HG03442 (cell line): ENCODE measurements at regions not wholly inside any gene's neighbourhood (a gene's known extent, or its start where the extent isn't known, plus 50 kb on each side); places are given as distances from the start of the nearest gene placed in this dataset.

Experiments used
- ATAC-seq: cut with Tn5 transposase; IDR thresholded peaks from one replicate; pipeline ENCODE4 v1.9.1; 2021; ENCODE audit warnings: mild to moderate bottlenecking, moderate library complexity; ENCODE audit not compliant: unreplicated experiment

- no peak for ATAC-seq
Observed at GRCh38 chr3:105197863-105198262, 168.8 kb upstream of the ALCAM start.

GRCh38 chr3:105199217-105199616 is 167.5 kb upstream of the ALCAM start:
- no peak for ATAC-seq

- no peak for ATAC-seq
Observed at GRCh38 chr3:105210141-105210540, 156.6 kb upstream of the ALCAM start.

GRCh38 chr3:105214590-105214989 is 152.1 kb upstream of the ALCAM start:
- no peak for ATAC-seq

- no peak for ATAC-seq
Observed at GRCh38 chr3:105222568-105223093, 144.1 kb upstream of the ALCAM start.

GRCh38 chr3:105223815-105224214 is 142.9 kb upstream of the ALCAM start:
- ATAC-seq, result no peak

- ATAC-seq, result no peak
Observed at GRCh38 chr3:105228696-105229095, 138.0 kb upstream of the ALCAM start.

GRCh38 chr3:105232553-105232952 is 134.2 kb upstream of the ALCAM start:
- ATAC-seq, result no peak

- ATAC-seq, result no peak
Observed at GRCh38 chr3:105233010-105233409, 133.7 kb upstream of the ALCAM start.

- ATAC-seq, result no peak
Observed at GRCh38 chr3:105235221-105235620, 131.5 kb upstream of the ALCAM start.

GRCh38 chr3:105235785-105236184 is 130.9 kb upstream of the ALCAM start:
- ATAC-seq, result no peak

GRCh38 chr3:105238367-105238766 is 128.3 kb upstream of the ALCAM start:
- no peak for ATAC-seq

GRCh38 chr3:105243076-105243475 is 123.6 kb upstream of the ALCAM start:
- no peak for ATAC-seq

GRCh38 chr3:105246536-105246935 is 120.2 kb upstream of the ALCAM start:
- no peak for ATAC-seq

- no peak for ATAC-seq
Observed at GRCh38 chr3:105253225-105253624, 113.5 kb upstream of the ALCAM start.

- no peak for ATAC-seq
Observed at GRCh38 chr3:105254154-105254553, 112.6 kb upstream of the ALCAM start.

- no peak for ATAC-seq
Observed at GRCh38 chr3:105255350-105255749, 111.4 kb upstream of the ALCAM start.

- no peak for ATAC-seq
Observed at GRCh38 chr3:105259496-105259895, 107.2 kb upstream of the ALCAM start.

GRCh38 chr3:105260385-105260784 is 106.3 kb upstream of the ALCAM start:
- ATAC-seq, result no peak

- no peak for ATAC-seq
Observed at GRCh38 chr3:105274536-105274935, 92.2 kb upstream of the ALCAM start.

GRCh38 chr3:105274958-105275357 is 91.8 kb upstream of the ALCAM start:
- no peak for ATAC-seq

GRCh38 chr3:105277656-105278055 is 89.1 kb upstream of the ALCAM start:
- ATAC-seq, result no peak

- no peak for ATAC-seq
Observed at GRCh38 chr3:105278688-105279087, 88.0 kb upstream of the ALCAM start.

- no peak for ATAC-seq
Observed at GRCh38 chr3:105281989-105282388, 84.7 kb upstream of the ALCAM start.
